Large intestine (tissue), 3 donors: ENCODE measurements at regions not wholly inside any gene's neighbourhood (a gene's known extent, or its start where the extent isn't known, plus 50 kb on each side); places are given as distances from the start of the nearest gene placed in this dataset.

Source experiments
- DNase-seq, 2 donors: peaks; one replicate each; pipeline versions ENCODE4 v3.0.0 to v3.0.0-alpha.2; 2013
- H3K27ac ChIP-seq: one replicate; pipeline ENCODE4 v1.5.1; 2013; ENCODE audit warnings: low read length
- H3K27me3 ChIP-seq: 2 replicates; pipeline ENCODE4 v1.6.1; 2013; ENCODE audit warnings: low read length; ENCODE audit not compliant: control insufficient read depth, insufficient read depth
- H3K36me3 ChIP-seq: 2 replicates; pipeline ENCODE4 v1.6.1; 2013; ENCODE audit warnings: low read length; ENCODE audit not compliant: control insufficient read depth, insufficient read depth
- H3K4me1 ChIP-seq: one replicate; pipeline ENCODE4 v1.6.1; 2013; ENCODE audit warnings: low read length; ENCODE audit not compliant: control insufficient read depth, insufficient read depth
- H3K4me3 ChIP-seq: one replicate; pipeline ENCODE4 v1.5.1; 2013; ENCODE audit warnings: low read length
- H3K9me3 ChIP-seq: one replicate; pipeline ENCODE4 v1.6.1; 2013; ENCODE audit warnings: mild to moderate bottlenecking, low read depth, low read length, moderate library complexity; ENCODE audit not compliant: control insufficient read depth
- WGBS: methylation state at CpG from one replicate; pipeline ENCODE4 v1.1.5; 2013; ENCODE audit warnings: low lambda C conversion rate; ENCODE audit not compliant: insufficient coverage; 5-methylcytosine and 5-hydroxymethylcytosine counted together

DNA sequence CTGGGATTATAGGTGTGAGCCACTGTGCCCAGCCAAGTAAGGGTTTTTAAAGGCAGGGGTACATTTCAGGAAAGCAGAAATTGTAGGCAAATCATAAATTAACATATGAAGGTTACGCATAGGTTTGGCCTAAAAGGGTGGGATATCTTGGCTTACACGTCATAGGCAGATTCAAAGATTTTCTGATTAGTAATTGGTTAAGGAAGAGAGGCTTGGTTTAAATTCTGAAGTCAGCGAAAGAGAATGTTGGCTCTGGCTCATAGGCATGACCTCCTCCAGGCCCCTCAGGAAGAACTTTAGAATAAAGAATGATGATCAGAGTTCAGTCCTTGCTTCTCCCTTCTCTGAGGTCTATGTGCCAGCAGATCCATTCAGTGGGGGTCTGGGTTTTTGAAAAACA lies 124.8 kb upstream of the RBBP6 start:
- no CpG with 5 or more reads among the region's 3 CpGs for WGBS
- no peaks in the 10 kb centered on the region for H3K36me3 ChIP-seq
- H3K27me3 ChIP-seq: no peaks in the 10 kb centered on the region
- DNase-seq: no peak
- H3K4me3 ChIP-seq: no peak overlapping the region
- H3K27ac ChIP-seq: no peak overlapping the region
- H3K9me3 ChIP-seq: no peaks in the 10 kb centered on the region
- H3K4me1 ChIP-seq: no peaks in the 10 kb centered on the region

DNA sequence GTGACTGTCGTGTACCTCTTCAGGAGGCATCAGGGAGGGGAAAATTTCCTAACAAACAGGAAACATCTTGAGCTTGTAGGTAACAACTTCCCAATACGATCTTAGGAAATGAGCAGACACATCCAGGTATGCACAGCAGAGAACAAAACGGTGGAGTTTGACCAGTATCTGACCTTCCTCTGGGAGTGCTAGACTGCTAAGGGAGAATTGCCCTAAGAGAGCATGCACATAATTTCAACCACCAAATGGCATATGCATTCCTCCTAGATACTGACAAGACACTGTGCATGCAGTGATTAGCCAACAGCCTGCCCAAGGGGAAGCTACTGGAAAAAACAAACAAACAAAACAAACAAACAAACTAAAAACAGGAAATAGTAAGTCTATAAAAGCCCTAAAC lies 120.6 kb upstream of the RBBP6 start:
- no peak for DNase-seq
- no peaks in the 10 kb centered on the region for H3K36me3 ChIP-seq
- no peak overlapping the region for H3K27ac ChIP-seq
- no peaks in the 10 kb centered on the region for H3K4me1 ChIP-seq
- no peaks in the 10 kb centered on the region for H3K9me3 ChIP-seq
- no peak overlapping the region for H3K4me3 ChIP-seq
- WGBS: no CpG with 5 or more reads among the region's 3 CpGs
- H3K27me3 ChIP-seq: no peaks in the 10 kb centered on the region

DNA sequence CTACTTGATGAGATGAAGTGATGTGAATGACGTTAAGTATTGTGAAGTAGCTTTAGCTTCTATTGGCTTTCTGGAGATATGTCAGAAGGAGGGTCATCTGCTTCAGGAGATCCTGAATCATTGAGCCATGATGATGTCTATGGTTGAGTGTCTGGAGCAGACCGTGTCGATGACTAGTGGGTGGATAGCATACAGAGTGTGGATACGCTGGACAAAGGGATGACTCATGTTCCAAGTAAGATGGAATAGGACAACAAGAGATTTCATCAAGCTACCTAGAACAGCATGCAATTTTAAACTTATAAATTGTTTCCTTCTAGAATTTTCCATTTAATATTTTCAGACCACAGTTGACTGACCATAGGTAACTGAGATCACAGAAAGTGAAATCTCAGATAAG lies 116.1 kb upstream of the RBBP6 start:
- Histone ChIP-seq H3K4me1 (no peaks in the 10 kb centered on the region), H3K27ac (no peak overlapping the region), H3K9me3 (no peaks in the 10 kb centered on the region), H3K27me3 (no peaks in the 10 kb centered on the region), H3K4me3 (no peak overlapping the region), H3K36me3 (no peaks in the 10 kb centered on the region)
- WGBS: no CpG with 5 or more reads among the region's 4 CpGs
- no peak for DNase-seq

DNA sequence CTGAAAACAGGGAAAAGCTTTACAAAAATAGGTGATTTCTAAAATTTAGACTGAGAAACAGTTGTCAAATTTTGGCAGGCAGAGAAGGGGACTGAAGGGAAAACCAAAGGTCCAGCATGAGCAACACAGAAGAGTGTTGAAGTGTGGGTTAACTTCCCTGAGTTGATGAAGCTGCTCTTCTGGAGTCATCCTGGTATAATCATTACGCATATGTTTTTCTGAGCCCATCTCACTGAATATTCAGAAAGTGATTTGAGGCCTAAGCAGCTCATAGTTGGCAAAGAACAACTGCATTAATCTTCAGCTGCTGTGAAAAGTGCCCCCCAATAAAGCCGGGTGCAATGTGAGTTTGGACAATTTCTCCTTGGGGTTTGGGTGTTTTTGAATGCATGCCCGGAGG lies 115.0 kb upstream of the RBBP6 start:
- Histone ChIP-seq H3K4me1 (no peaks in the 10 kb centered on the region), H3K27ac (no peak overlapping the region), H3K27me3 (no peaks in the 10 kb centered on the region), H3K4me3 (no peak overlapping the region), H3K9me3 (no peaks in the 10 kb centered on the region), H3K36me3 (no peaks in the 10 kb centered on the region)
- WGBS: no CpG with 5 or more reads among the region's 3 CpGs
- DNase-seq: no peak

DNA sequence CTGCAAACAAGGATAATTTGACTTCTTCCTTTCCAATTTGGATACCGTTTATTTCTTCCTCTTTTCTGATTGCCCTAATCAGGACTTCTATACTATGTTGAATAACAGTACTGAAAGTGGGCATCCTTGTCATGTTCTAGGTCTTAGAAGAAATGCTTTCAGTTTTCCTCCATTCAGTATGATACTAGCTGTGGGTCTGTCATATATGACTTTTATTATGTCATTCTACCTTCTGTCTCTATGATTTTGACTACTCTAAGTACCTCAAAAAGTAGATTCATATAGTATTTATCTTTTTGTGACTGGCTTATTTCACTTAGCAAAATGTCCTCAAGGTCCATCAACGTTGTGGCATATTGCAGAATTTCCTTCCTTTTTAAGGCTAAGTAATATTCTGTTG lies 111.5 kb upstream of the RBBP6 start:
- no peak for DNase-seq
- H3K27me3 ChIP-seq: no peaks in the 10 kb centered on the region
- WGBS: 100% methylated on average over 1 of the region's 2 CpGs
- H3K36me3 ChIP-seq: no peaks in the 10 kb centered on the region
- no peaks in the 10 kb centered on the region for H3K4me1 ChIP-seq
- no peak overlapping the region for H3K4me3 ChIP-seq
- no peak overlapping the region for H3K27ac ChIP-seq
- H3K9me3 ChIP-seq: no peaks in the 10 kb centered on the region

DNA sequence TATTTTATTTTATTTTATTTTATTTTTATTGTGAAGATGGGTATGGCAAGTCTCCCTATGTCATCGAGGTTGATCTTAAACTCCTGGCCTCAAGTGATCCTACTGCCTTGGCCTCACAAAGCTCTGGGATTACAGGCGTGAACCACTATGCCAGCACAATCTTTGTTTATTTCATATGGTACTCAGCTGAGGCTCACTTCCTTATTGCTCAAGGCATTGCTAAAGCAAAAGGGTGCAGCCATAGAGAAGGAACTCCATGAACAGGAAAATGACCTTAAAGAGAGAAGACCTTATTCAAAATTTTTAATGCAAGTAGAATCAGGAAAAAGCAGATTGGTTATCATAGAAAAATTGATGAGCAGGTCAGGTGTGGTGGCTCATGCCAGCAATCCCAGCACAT lies 110.6 kb upstream of the RBBP6 start:
- Histone ChIP-seq H3K27me3 (no peaks in the 10 kb centered on the region), H3K9me3 (no peaks in the 10 kb centered on the region), H3K27ac (no peak overlapping the region), H3K4me1 (no peaks in the 10 kb centered on the region), H3K4me3 (no peak overlapping the region), H3K36me3 (no peaks in the 10 kb centered on the region)
- no CpG with 5 or more reads among the region's 2 CpGs for WGBS
- no peak for DNase-seq

DNA sequence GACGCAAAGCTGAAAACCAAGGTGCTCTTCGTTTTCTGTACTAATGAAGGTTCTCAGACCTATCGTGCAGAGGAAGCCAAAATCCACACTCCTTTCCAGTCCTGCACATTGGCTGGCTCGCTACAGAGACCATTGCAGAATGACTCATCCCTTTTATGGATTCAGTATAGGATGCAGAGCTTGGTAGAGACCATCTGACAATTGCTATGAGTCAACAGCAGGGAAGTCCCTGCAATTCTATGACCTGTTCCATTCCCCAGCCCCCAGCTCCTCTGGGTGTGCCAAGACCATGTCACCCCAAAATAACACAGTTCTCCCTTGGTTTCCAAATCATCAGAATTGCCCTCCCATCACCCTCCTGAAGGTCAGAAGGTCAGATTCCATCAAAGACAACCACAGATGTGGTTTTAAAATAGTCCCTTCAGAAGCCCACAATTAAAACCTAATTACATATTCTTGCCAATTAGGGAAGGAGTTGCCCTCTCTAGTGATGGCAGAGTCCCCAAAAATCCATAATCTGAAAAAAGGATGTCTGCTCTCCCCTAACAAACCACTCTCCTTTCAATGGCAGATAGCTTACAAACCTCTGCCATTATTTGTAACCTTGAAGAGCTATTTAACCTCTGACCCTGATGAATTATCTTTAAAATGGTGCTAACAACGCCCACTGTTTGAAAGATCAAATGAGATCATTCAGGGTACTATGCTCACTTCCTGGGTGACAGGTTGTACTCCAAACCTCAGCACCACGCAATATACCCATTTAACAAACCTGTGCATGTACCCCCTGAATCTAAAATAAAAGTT lies 108.2 kb upstream of the RBBP6 start:
- DNase-seq: no peak
- H3K4me3 ChIP-seq: no peak overlapping the region
- no peaks in the 10 kb centered on the region for H3K36me3 ChIP-seq
- 72% methylated on average over 3 of the region's 6 CpGs for WGBS
- no peaks in the 10 kb centered on the region for H3K27me3 ChIP-seq
- H3K27ac ChIP-seq: no peak overlapping the region
- H3K9me3 ChIP-seq: no peaks in the 10 kb centered on the region
- no peaks in the 10 kb centered on the region for H3K4me1 ChIP-seq

DNA sequence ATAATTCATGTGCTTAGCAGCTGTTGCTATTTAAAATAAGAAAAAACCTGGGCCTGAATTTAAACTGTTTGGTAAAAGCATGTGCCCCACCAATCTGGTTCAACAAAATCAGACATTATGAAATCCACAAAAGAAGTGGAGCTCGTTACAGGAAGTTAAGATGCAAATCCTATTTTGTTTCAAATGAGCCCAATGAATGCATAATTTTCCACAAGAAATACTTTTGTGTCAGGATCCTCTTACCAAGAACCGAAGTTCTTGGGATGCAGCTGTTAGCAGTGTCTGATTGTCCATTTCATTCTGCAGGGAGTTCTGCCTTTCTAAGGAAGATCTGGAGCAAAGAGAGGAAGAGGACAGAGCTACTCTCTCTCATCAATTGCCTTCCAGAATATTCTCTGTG lies 105.7 kb upstream of the RBBP6 start:
- Histone ChIP-seq H3K27me3 (no peaks in the 10 kb centered on the region), H3K36me3 (no peaks in the 10 kb centered on the region), H3K27ac (no peak overlapping the region), H3K4me3 (no peak overlapping the region), H3K4me1 (no peaks in the 10 kb centered on the region), H3K9me3 (no peaks in the 10 kb centered on the region)
- DNase-seq: no peak
- 80% methylated on average over 2 of the region's 2 CpGs for WGBS

DNA sequence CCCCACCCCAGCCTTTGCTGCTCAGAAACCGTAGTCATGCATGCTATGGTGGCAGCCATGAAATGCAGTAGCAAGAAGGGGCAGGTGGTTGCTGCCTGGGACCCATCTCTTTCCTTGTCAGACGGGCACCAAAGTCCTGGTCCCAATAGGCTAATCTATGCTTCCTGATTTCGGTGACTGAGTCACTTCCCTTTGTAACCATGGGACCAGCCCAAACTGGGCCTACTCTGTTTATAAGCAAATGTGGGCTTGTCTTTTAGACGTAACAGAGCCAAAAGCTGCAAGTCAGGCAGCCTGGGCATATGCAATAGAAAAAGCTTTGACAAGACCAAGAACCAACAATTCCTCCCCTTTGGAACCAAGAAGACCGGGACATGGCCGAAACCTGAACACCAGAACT lies 99.1 kb upstream of the RBBP6 start:
- no peak overlapping the region for H3K27ac ChIP-seq
- no peak for DNase-seq
- no peaks in the 10 kb centered on the region for H3K27me3 ChIP-seq
- H3K36me3 ChIP-seq: no peaks in the 10 kb centered on the region
- no peaks in the 10 kb centered on the region for H3K4me1 ChIP-seq
- H3K4me3 ChIP-seq: no peak overlapping the region
- WGBS: no CpG with 5 or more reads among the region's 6 CpGs
- no peaks in the 10 kb centered on the region for H3K9me3 ChIP-seq

DNA sequence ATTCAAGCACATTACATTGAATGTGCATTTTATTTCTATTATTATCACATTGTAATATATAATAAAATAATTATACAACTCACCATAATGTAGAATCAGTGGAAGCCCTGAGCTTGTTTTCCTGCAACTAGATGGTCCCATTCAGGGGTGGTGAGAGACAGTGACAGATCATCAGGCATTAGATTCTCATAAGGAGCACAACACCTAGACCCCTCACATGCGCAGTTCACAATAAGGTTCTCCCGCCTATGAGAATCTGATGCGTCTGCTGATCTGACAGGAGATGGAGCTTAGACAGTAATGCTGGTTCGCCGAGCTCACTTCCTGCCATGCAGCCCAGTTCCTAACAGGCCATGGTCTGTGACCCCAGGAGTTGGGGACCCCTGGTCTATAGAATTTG lies 96.7 kb upstream of the RBBP6 start:
- H3K9me3 ChIP-seq: no peaks in the 10 kb centered on the region
- no peaks in the 10 kb centered on the region for H3K4me1 ChIP-seq
- H3K4me3 ChIP-seq: no peak overlapping the region
- H3K27me3 ChIP-seq: no peaks in the 10 kb centered on the region
- H3K27ac ChIP-seq: no peak overlapping the region
- no CpG with 5 or more reads among the region's 5 CpGs for WGBS
- no peak for DNase-seq
- H3K36me3 ChIP-seq: no peaks in the 10 kb centered on the region

DNA sequence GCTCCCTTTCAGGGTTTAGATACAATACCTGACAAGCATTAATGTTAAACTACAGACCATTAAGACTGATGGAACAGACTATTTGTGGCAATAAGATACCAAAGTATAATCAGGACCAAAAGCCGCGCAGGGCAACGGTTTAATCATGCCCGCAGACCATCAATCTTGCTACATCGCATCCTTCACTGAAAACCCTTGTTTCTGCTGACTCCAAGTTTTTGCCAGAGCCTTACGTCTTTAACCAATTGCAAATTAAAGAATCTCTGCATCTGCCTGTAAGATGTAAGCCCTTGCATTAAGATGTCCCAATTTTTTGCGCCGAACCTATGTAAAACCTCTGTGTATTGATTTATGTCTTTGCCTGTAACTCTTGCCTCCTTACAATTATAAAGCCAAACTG lies 94.2 kb upstream of the RBBP6 start:
- H3K36me3 ChIP-seq: no peaks in the 10 kb centered on the region
- DNase-seq: no peak
- no peaks in the 10 kb centered on the region for H3K9me3 ChIP-seq
- H3K27me3 ChIP-seq: no peaks in the 10 kb centered on the region
- WGBS: 100% methylated on average over 1 of the region's 8 CpGs
- no peak overlapping the region for H3K4me3 ChIP-seq
- no peak overlapping the region for H3K27ac ChIP-seq
- no peaks in the 10 kb centered on the region for H3K4me1 ChIP-seq
